ENCODE measurements at regions not wholly inside any gene's neighbourhood (a gene's known extent, or its start where the extent isn't known, plus 50 kb on each side); places are given as distances from the start of the nearest gene placed in this dataset.

- DNase-seq (ENCODE audit: low spot score): no peak
- Histone ChIP-seq H3K27ac (ENCODE audit: low read depth in 1 of 2, low read length in 2 of 2) (no peak overlapping the region), H3K27me3 (ENCODE audit: control insufficient read depth in 4 of 4, insufficient read depth in 4 of 4, low read length in 3 of 4) (peaks cover 0 to 4% (median 3%) of the 10 kb centered on the region in 4 donors), H3K36me3 (ENCODE audit: control insufficient read depth in 4 of 4, insufficient read depth in 3 of 4, low read depth in 1 of 4, low read length in 3 of 4) (no peaks in the 10 kb centered on the region), H3K9me3 (ENCODE audit: control insufficient read depth in 4 of 4, low read length in 3 of 4) (peaks cover 1 to 7% (median 4%) of the 10 kb centered on the region in 4 donors), H3K4me3 (ENCODE audit: low read depth in 1 of 3, low read length in 3 of 3) (no peak overlapping the region), H3K4me1 (ENCODE audit: control insufficient read depth in 4 of 4, insufficient read depth in 4 of 4, low read length in 3 of 4) (no peaks in the 10 kb centered on the region), H3K9ac (ENCODE audit: low read depth in 1 of 2, low read length in 2 of 2) (no peak overlapping the region)
- no peak for TF ChIP-seq NR2F2 (IDR thresholded peaks at IDR 0.05)
- TF ChIP-seq HNF4A (conservative IDR thresholded peaks at IDR 0.05): no peak
- WGBS: 46% methylated on average over 4 of the region's 4 CpGs
These were observed 65.4 kb downstream of the FZD10 start for GRCh38 chr12:130227641-130228040.

GRCh38 chr12:130236446-130236845, 74.2 kb downstream of the FZD10 start:
- no peak overlapping the region for H3K4me3 ChIP-seq (ENCODE audit: low read depth in 1 of 3, low read length in 3 of 3)

More at GRCh38 chr12:130236446-130236845, 74.2 kb downstream of the FZD10 start:
- no peak overlapping the region for H3K9ac ChIP-seq (ENCODE audit: low read depth in 1 of 2, low read length in 2 of 2)
- H3K36me3 ChIP-seq (ENCODE audit: control insufficient read depth in 4 of 4, insufficient read depth in 3 of 4, low read depth in 1 of 4, low read length in 3 of 4): no peaks in the 10 kb centered on the region
- 77% methylated on average over 9 of the region's 9 CpGs for WGBS
- H3K27ac ChIP-seq (ENCODE audit: low read depth in 1 of 2, low read length in 2 of 2): no peak overlapping the region
- no peak for DNase-seq (ENCODE audit: low spot score)
- H3K4me1 ChIP-seq (ENCODE audit: control insufficient read depth in 4 of 4, insufficient read depth in 4 of 4, low read length in 3 of 4): no peaks in the 10 kb centered on the region
- H3K9me3 ChIP-seq (ENCODE audit: control insufficient read depth in 4 of 4, low read length in 3 of 4): peaks cover 0 to 2% (median 2%) of the 10 kb centered on the region in 4 donors
- no peak for TF ChIP-seq CTCF (IDR thresholded peaks at IDR 0.05; ENCODE audit: low read depth, low read length, missing input control)
- no peak for TF ChIP-seq YY1 (IDR thresholded peaks at IDR 0.05)
- TF ChIP-seq ATF3 (IDR thresholded peaks at IDR 0.05): no peak
- TF ChIP-seq TAF1 (conservative IDR thresholded peaks at IDR 0.05): no peak
- no peak for TF ChIP-seq HNF4A (conservative IDR thresholded peaks at IDR 0.05)
- no peak for TF ChIP-seq ZBTB33 (IDR thresholded peaks at IDR 0.05)
- no peak for TF ChIP-seq EGR1 (IDR thresholded peaks at IDR 0.05; ENCODE audit: low read depth in 2 of 2)
- no peak for TF ChIP-seq JUND (IDR thresholded peaks at IDR 0.05)
- no peak for TF ChIP-seq REST (IDR thresholded peaks at IDR 0.05)
- H3K27me3 ChIP-seq (ENCODE audit: control insufficient read depth in 4 of 4, insufficient read depth in 4 of 4, low read length in 3 of 4): peaks cover 0 to 4% (median 0%) of the 10 kb centered on the region in 4 donors
